ENCODE measurements at regions not wholly inside any gene's neighbourhood (a gene's known extent, or its start where the extent isn't known, plus 50 kb on each side); places are given as distances from the start of the nearest gene placed in this dataset.

DNA sequence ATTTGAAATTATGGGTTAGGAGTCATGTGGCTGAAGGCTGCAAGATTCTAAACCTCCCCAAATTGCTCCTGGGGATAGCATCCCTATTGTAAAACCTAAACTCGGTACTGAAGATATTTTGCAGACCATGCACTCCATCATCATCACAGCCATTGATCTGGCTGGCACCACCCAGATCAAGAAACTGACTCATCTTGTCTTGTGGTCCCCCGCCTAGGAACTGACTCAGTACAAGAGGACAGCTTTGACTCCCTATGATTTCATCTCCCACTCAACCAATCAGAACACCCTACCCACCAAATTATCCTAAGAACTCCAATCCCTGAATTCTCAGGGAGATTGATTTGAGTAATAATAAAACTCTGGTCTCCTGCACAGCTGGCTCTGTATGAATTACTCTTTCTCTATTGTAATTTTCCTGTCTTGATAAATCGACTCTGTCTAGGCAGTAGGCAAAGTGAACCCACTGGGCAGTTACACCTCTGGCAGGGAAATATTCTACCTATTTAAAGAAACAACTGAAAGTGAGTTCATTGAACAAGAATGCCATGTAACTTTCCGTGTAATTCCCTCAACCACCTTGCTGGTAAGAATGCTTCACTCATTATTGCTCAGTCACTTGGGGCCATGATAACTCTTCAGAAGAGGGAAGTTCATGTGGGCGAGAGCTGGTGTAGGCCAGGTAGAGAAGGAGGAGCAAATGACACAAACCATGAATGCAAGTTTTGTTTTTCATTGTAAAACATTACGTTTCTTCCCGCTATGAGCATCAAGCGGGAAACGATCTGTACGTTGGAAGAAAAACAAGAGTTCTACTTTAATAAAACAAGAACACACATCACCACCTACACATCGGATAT is 602.9 kb upstream of the ARID1B start:
- no peak for DNase-seq

DNA sequence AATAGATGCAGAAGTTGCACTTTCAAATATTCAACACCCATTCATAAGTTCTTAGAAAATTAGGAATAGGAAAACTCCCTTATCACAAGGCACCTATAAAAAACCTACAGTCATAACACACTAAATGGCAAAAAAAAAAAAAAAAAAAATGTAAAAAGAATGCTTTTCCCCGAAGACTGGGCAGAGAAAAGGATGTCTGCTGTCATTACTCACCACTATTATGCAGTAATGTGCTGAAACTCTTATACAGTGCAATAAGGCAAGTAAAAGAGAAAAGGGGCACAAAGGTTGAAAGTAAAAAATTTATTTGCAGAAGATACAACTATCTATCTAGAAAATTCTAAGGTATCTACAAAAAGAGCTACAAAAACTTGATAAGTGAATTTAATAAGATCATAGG is 607.8 kb upstream of the ARID1B start:
- DNase-seq = no peak

- no peak for DNase-seq
Observed at GRCh38 chr6:156167625-156168071, 609.5 kb upstream of the ARID1B start.

- DNase-seq = no peak
Observed at GRCh38 chr6:156167016-156167624, 610.1 kb upstream of the ARID1B start.

- DNase-seq = no peak
Observed at GRCh38 chr6:156166093-156166492, 611.1 kb upstream of the ARID1B start.

- no peak for DNase-seq
Observed at GRCh38 chr6:156164701-156165452, 612.3 kb upstream of the ARID1B start.

- no peak for DNase-seq
Observed at GRCh38 chr6:156163311-156163710, 613.9 kb upstream of the ARID1B start.

DNA sequence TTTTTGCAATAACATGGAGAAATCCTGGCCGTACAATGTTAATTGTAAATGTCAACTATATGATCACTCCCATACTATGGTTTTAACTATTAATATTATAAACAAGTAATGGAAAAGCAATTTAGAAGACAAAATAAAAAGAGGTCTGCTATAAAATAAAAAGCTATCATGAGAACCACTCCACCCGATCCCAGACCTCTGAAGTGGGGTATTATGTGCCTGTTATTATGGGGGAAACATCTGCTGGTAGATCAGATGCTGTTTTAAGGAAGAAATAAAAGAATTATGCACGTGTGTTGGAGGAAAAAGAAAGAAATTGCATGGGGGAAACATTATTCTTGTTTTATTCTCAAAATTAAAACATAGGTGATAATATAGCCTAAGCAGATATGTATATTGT is 615.7 kb upstream of the ARID1B start:
- no peak for DNase-seq

DNA sequence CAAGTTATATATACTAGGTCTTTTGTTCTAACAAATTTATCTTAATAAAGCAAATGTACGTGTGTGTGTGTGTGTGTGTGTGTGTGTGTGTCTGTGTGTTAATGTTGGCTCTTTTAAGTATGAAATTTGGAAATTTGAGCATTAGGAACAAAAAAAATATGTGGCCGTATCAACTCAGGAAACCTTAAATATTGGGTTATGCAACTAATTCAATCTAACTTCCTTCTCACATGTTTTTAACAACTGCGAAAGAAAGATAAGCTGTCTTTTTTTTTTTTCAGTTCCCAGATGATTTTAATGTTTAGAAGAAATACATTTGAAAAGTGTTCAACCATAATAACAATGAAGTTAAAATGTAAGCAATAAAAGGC is 616.4 kb upstream of the ARID1B start:
- peak; percentile 11 for DNase-seq

DNA sequence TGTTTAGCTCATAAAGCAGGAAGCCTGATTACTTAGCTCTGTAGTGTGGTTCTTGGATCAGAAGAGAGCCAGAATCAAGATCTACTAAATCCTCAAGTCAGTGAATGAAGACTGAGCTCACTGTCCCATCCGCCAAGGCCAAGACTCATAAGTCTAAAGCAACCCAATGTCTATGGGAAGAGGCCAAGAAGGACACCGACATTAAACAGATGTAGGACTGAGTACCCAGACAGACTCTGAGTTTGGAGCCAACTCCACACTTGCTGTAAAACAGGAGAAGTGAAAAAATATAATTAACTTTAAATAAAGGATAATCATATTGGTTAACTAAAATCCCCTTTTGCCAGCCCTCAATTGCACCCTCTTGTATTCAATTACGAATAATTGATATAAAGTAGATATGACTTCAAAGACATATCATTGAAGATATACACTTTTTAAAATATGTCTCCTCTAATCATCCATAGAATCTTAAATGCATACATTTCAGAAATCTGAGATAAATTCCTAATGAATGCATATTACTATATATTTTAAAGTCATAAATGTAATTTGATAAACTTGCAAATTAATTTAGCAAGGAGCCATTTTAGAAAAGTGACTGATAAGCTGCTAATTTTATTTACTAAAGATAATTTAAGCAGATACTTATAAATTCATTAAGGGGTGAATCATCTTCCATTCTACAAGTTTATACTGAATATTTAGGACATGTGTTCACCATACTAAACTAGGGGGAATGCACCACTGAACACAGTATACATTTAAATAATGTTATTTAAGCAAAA is 617.0 kb upstream of the ARID1B start:
- DNase-seq = no peak

- DNase-seq = peak; percentile 20
Observed at GRCh38 chr6:156154896-156155295, 622.3 kb upstream of the ARID1B start.

DNA sequence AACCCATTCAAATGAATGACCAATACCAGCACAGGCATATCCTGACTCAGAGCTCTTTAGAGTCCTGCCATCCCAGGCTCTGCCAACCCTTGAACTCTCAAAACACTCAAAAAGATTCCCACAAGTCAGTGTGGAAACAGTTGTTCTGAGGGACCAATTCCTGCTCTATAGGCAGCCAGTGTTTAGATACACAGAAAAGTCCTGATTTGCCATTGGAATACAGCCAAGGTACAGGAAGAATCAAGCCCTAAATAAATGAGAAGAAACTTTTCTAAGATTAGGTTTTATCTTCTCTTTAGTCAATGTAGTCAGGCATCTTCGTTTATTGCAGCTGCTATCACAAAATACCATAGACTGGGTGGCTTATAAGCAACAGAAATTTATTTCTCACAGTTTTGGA is 626.8 kb upstream of the ARID1B start:
- no peak for DNase-seq

DNA sequence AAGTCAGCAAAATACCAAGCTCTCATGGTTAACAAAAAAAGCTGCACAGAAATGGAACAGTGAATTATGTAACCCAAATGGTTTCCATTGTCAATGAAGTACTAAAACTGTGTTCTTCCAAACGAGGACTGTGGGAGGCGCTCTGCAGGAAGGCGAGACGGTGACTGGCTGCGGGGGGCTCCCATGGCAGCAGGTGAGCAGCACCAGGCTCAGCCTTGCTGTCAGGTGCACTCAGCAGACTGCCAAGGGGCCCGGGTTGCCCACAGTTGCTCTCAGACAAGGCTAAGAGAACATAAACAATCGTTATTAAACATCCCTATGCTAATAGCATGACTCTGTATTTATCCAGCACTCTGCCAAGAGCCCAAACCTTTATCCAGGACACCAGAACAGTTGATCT is 630.3 kb upstream of the ARID1B start:
- no peak for DNase-seq

DNA sequence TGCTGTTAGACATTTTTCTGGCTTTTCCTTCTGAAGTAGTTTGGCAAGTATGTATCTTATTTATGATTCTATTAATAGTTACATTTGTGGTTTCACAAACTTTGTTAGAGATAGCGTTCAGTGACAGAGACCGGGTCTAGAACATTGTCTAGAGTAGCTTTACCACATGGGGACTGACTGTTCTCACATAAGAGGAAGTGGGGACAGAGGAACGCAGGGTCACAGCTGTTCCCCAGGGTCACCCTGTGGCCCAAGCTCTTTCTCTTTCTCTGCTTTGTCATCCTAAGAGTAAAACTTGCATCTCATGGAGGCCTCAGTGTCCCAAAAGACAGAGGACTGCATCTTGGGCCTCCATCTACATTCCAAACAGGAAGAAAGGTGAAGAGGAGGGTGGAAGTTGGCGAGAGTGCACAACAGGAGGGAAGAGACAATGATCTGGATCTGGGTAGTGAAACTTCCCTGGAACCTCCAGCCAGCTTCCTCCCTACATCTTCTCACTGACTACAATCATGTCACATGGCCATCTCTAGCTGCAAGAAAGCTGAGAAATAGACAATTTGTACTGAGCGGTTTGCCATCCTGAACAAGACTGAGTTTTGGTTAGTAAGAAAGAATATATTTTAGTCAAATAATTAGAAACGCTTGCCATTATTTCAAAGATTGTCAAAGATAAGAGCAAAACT is 645.8 kb upstream of the ARID1B start:
- no peak for DNase-seq

DNA sequence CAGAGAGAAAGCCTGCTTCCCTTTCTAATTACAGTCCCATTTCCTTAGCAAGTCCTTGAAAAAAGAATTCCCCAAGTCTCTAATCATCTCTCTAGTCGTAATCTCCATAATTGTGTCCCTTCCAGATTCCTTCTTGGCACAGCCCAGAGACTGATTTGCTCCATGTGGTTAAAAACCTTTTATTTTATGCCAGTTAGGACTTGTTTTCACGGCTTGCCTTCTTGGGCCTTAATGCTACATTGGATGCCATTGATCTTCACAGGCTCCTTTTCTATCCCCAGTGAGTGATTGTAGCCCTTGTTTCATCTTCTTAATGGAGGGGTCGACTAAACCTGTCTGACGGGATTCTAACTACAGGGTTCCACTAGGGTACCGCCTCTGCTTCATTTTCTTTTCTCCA is 650.6 kb upstream of the ARID1B start:
- DNase-seq = no peak

DNA sequence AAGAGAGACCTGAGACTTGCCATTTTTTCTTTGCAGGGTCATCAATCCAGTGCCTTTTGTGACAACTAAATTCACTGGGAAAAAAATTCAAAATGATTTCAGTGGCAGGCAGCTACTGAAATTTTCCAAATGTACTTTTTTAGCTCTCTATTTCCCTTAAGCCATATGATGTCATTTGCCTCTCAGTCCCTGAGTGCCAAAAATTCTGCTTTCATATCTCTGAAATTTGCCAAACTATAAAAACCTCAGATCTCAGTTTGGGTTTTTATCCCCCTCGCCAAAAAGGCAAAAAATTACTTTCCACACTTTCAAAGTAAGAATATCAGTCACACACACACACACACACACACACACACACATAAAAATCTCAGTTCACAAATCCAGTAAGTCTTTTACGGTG is 651.3 kb upstream of the ARID1B start:
- no peak for DNase-seq

DNA sequence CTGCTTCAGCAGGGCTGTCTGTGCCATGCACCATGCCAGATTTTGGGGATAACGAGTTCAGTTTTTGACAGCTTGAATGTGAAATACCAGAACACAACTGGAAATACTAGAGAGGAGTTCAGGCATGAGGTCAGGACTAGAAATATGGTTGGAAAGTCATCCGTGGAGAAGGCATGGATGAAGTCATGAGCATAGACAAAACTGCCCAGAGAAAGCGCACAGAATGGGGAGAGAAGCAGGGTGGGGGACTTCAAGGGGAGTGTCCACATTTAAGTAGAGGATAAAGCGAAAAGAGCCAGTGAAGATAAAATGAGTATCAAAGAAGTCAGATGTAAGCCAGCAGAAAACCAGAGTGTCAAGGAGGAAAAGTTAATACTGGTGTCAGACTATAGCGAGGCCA is 653.4 kb upstream of the ARID1B start:
- no peak for DNase-seq

DNA sequence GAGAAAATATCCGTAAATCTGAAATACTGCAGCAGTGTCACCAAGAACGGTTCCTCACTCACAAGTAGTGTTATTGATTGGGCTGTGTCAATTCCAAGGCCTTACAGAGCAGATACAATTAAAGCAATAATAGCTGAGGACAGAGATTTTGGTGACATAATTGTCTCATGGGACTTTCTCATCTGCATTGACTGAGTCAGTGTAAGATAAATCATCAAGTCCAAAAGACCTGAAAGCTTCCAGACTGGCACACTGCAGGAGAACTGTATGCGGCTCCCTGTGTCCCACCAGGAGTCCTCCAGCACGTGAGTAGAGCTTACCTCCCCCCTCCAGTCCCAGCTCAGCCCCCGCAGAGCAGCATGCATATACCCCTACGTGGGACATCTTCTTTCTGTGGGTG is 655.2 kb upstream of the ARID1B start:
- DNase-seq = no peak

DNA sequence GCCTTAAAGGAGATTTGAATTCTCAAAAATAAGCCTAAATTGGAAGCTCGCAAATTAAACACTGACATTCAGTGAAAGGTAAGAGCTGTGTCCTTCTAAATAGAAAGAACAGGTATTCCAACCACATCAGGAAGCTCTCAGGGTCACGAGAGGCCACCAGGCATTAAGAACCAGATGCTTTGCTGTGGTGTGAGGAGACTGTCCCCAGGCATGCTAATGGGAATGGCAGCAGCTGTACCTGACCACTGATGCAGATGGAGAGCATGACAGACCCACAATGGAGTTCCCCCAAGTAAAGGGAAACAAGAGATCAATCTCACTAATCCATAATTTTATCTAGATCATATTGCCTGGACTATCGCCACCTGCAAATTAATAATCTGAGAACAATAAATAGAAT is 658.9 kb upstream of the NOX3 start:
- no peak for DNase-seq

DNA sequence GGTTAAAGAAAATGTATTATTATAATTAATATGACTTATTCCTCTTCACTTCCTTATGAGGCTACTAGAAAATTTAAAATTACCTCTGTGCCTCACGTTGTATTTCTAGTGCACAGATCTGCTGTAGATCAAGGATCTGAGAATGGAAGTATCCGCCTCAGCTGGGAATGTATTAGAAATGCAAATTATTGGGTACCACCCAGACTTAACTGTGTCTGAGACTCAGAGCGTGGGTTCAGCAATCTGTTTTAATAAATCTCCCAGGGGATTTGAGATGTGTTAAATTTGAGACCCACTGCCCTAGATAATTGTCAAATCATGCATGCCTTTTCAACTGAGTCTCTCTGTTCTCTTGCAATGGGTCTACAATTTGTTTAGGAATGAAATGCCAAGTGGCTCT is 658.0 kb upstream of the NOX3 start:
- DNase-seq = no peak

DNA sequence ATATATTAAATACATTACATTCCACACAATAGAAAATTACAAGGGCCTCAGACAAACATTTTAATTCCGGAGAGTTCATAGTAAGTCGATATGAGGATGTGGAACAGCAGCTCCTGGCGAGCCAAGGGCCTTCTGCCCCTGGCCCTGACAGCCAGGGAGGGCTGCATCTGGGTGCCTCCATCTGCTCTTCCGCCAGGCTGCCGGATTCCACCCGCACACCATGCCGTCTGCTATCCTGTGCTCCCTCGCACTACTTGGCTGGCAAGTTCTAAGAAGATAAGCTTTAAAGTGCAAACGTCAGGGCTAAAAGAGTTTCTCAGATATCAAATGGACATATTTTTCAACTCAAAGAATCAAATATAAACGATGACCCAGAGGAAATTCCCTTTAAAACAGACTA is 656.3 kb upstream of the NOX3 start:
- DNase-seq = no peak

DNA sequence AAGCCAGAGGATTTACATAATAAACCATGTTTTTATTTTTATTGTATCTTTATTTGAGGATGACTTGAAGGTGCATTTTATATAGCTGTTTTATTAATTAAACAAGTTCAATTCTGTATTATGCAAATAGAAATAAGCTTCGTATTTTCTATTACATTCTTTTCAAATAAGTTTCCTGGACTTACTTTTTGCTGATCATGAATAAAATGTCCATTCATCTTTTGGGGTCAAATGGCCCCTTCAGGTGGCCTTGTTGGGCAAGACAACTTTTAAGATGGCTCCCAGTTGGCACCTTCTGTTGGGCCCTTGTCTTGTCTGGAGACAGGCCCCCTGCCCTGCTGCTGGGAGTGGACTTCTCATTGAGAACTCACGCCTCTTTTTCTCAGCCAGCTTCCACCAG is 654.6 kb upstream of the NOX3 start:
- DNase-seq = no peak

- DNase-seq = no peak
Observed at GRCh38 chr6:156109713-156110112, 654.1 kb upstream of the NOX3 start.
